Psoas muscle (tissue), 7 donors: ENCODE measurements at regions not wholly inside any gene's neighbourhood (a gene's known extent, or its start where the extent isn't known, plus 50 kb on each side); places are given as distances from the start of the nearest gene placed in this dataset.

Experiments used
- ATAC-seq, 4 donors: fragments of 200-7000 bp; cut with Tn5 transposase; one replicate each; pipeline ENCODE4 v1.9.1; 2020; ENCODE audit warnings: moderate library complexity in 3 of 4, mild to moderate bottlenecking in 2 of 4
- DNase-seq, 2 donors: peaks; one replicate each; pipeline ENCODE4 v3.0.0-alpha.2; 2020
- H3K27ac ChIP-seq: fragments of 200-600 bp; one replicate; pipeline ENCODE4 v1.8.0; 2022
- H3K27me3 ChIP-seq, 3 donors: fragments of 200-600 bp in 1 of 3; one replicate each; pipeline versions ENCODE4 v1.6.1 to v1.8.0; 2013 to 2022; ENCODE audit warnings: low read length in 2 of 3, mild to moderate bottlenecking in 2 of 3, moderate library complexity in 1 of 3; ENCODE audit not compliant: insufficient read depth in 3 of 3
- H3K36me3 ChIP-seq, 2 donors: fragments of 200-600 bp in 1 of 2; one replicate each; pipeline versions ENCODE4 v1.6.1 to v1.8.0; 2013 to 2022; ENCODE audit warnings: low read depth in 1 of 2, mild to moderate bottlenecking in 1 of 2, moderate library complexity in 1 of 2; ENCODE audit not compliant: insufficient read depth in 1 of 2
- H3K4me1 ChIP-seq: fragments of 200-600 bp; one replicate; pipeline ENCODE4 v1.8.0; 2022
- H3K4me3 ChIP-seq: fragments of 200-600 bp; one replicate; pipeline ENCODE4 v1.8.0; 2022; ENCODE audit warnings: mild to moderate bottlenecking
- H3K9me3 ChIP-seq: fragments of 200-600 bp; one replicate; pipeline ENCODE4 v1.8.0; 2022
- WGBS, 3 donors: extraction: QIAGEN DNeasy Blood & Tissue Kit; methylation state at CpG; one replicate each; pipeline versions ENCODE4 v1.1.6 to v1.1.7; 2013; 5-methylcytosine and 5-hydroxymethylcytosine counted together
- intact Hi-C, 2 donors: fragments of 100-400 bp; cut with DNase I; formaldehyde crosslinking; loops; one replicate each; pipeline versions ENCODE4 v1.11.0 to v1.14.2; 2022
- TF ChIP-seq, protein P1 (sequence below): fragments of 200-600 bp; IDR thresholded peaks from one replicate; pipeline ENCODE4 v1.8.0; 2022; ENCODE audit warnings: antibody characterized with exemption
- donor health status: healthy with polysubstance abuse.
- donor health status: DM: no; HTN: no; CAD: no; lungs with moderate emphysema.
- donor health status: Bipolar disorder and iron deficiency.
- donor health status: healthy.
- donor health status: DM: yes; HTN: yes; CAD: no.
- donor health status: DM: no; HTN: no; CAD: no.
- donor health status: DM: yes; HTN: yes; CAD: no.

DNA sequence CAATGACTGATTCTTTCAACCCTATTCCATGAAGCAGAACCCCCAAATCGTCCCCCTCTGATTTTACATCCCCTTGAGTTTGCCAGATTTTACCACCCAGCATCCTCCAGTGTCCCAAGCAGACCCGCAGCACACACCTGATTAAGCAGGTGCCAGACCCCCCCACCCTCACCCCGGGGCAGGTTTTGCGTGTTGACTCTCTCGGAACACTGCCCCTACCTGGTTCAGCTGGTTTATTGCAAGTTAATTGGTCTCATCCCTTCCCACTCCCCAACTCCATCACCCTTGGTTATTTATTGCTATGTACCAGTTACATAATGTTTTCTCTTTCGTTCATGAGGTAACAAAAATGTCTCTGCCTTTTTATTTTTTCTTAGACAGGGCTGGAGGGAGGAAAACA, 258.4 kb downstream of the BCOR start:
- peaks cover 0 to 12% (median 0%) of the 10 kb centered on the region in 3 donors for H3K27me3 ChIP-seq
- no peak overlapping the region for H3K4me3 ChIP-seq
- no peak overlapping the region for H3K27ac ChIP-seq
- WGBS, 3 donors = 51 to 84% (median 83%) methylated on average over 6 of the region's 6 CpGs
- no peaks in the 10 kb centered on the region for H3K9me3 ChIP-seq
- TF ChIP-seq, protein P1, sequence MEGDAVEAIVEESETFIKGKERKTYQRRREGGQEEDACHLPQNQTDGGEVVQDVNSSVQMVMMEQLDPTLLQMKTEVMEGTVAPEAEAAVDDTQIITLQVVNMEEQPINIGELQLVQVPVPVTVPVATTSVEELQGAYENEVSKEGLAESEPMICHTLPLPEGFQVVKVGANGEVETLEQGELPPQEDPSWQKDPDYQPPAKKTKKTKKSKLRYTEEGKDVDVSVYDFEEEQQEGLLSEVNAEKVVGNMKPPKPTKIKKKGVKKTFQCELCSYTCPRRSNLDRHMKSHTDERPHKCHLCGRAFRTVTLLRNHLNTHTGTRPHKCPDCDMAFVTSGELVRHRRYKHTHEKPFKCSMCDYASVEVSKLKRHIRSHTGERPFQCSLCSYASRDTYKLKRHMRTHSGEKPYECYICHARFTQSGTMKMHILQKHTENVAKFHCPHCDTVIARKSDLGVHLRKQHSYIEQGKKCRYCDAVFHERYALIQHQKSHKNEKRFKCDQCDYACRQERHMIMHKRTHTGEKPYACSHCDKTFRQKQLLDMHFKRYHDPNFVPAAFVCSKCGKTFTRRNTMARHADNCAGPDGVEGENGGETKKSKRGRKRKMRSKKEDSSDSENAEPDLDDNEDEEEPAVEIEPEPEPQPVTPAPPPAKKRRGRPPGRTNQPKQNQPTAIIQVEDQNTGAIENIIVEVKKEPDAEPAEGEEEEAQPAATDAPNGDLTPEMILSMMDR = no peak
- DNase-seq (no peak), ATAC-seq (no peak)
- H3K36me3 ChIP-seq = no peaks in the 10 kb centered on the region
- intact Hi-C loops = no loop called here
- no peaks in the 10 kb centered on the region for H3K4me1 ChIP-seq

- no peak overlapping the region for H3K27ac ChIP-seq
- TF ChIP-seq, protein P1 = no peak
- WGBS, 3 donors = 55 to 74% (median 71%) methylated on average over 8 to 14 of the region's 14 CpGs
- H3K27me3 ChIP-seq = peaks cover 0 to 12% (median 0%) of the 10 kb centered on the region in 3 donors
- H3K36me3 ChIP-seq = no peaks in the 10 kb centered on the region
- H3K4me1 ChIP-seq = no peaks in the 10 kb centered on the region
- ATAC-seq = no peak
- H3K9me3 ChIP-seq = no peaks in the 10 kb centered on the region
- intact Hi-C loops = no loop called here
- no peak overlapping the region for H3K4me3 ChIP-seq
- DNase-seq = no peak
Measured at GRCh38 chrX:39840133-39840532, 257.6 kb downstream of the BCOR start.

DNA sequence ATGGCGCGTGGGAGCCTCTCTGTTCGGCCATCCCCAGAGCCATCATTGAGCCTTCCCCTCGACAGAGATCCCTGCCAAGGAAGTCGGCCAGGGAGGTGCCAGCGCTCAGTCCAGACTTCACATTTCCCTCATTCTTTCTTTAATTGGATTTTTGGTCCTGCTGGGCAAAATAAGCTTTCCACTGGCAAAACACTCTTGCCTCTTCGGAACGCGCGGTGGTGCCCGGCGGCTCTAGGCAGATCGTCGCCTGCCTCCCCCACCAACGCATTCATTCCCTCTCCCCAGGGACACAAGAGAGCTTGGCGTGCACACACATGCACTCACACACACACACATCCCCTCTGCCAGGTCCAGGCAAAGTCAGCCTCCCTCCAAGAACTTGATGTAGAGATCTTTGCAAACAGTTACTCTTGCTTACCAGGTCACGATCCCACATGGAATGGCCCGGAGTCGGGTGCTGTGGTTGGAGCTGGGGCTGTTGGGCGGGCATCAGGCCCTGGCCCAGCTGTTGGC, 257.1 kb downstream of the BCOR start:
- H3K27me3 ChIP-seq = peaks cover 0 to 12% (median 0%) of the 10 kb centered on the region in 3 donors
- H3K9me3 ChIP-seq = no peaks in the 10 kb centered on the region
- no peaks in the 10 kb centered on the region for H3K4me1 ChIP-seq
- intact Hi-C loops = no loop called here
- H3K36me3 ChIP-seq = no peaks in the 10 kb centered on the region
- 44 to 71% (median 69%) methylated on average over 16 to 20 of the region's 20 CpGs for WGBS, 3 donors
- no peak overlapping the region for H3K4me3 ChIP-seq
- no peak for ATAC-seq
- TF ChIP-seq, protein P1 = no peak
- no peak for DNase-seq
- H3K27ac ChIP-seq = no peak overlapping the region

- peaks cover 0 to 12% (median 0%) of the 10 kb centered on the region in 3 donors for H3K27me3 ChIP-seq
- intact Hi-C loops = no loop called here
Measured at GRCh38 chrX:39841604-39842003, 256.2 kb downstream of the BCOR start.

More at GRCh38 chrX:39841604-39842003, 256.2 kb downstream of the BCOR start:
- H3K9me3 ChIP-seq = no peaks in the 10 kb centered on the region
- no peak for ATAC-seq
- no peak overlapping the region for H3K4me3 ChIP-seq
- WGBS, 3 donors = 65 to 79% (median 77%) methylated on average over 3 to 6 of the region's 6 CpGs
- DNase-seq = no peak
- no peaks in the 10 kb centered on the region for H3K36me3 ChIP-seq
- TF ChIP-seq, protein P1 = no peak
- no peak overlapping the region for H3K27ac ChIP-seq
- H3K4me1 ChIP-seq = no peaks in the 10 kb centered on the region
